Left lobe of liver (tissue), 2 donors: ENCODE measurements at regions not wholly inside any gene's neighbourhood (a gene's known extent, or its start where the extent isn't known, plus 50 kb on each side); places are given as distances from the start of the nearest gene placed in this dataset.

Source experiments
- ATAC-seq: fragments of 200-7000 bp; cut with Tn5 transposase; one replicate; pipeline ENCODE4 v1.9.1; 2020; ENCODE audit warnings: mild to moderate bottlenecking, moderate library complexity
- DNase-seq: peaks from one replicate; pipeline ENCODE4 v3.0.0-alpha.2; 2020; ENCODE audit warnings: low spot score
- donor health status: DM: no; HTN: no; CAD: no; lungs with moderate emphysema.
- donor health status: DM: no; HTN: yes; CAD: no.

DNA sequence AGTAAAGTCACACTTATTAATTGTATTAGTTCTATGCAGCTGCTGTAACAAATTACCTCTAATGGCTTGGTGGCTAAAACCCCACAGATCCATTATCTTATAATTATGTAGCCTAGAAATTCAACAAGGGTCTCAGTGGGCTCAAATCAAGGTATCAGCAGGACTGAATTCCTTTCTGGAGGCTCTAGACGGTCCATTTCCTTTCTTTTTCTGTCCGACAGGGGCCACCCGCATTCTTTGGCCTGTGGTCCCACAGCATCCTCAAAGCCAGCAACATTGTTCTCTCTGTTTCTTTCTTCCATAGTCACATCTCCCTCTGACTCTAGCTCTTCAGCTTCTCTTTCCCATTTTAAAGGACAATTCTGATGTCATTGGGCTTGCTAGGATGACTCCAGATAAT is 276.3 kb upstream of the ZNF717 start:
- DNase-seq, result no peak

DNA sequence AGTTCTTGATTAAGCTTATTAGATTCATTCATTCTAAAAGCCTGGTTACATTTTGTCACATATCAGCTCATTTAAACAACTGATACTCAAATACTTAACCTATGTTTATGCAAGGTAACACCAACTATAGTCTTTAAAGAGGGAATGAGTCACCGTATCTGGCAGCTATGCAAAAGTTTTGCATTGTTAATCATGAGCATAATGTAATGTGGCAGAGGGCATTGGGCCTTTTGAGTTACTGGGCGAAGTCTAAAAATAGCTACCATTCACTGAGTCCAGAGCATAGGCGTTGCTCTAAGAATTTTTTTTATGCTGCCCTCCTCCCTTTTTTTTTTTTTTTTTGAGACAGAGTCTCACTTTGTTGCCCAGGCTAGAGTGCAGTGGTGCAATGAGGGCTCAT is 277.7 kb upstream of the ZNF717 start:
- ATAC-seq (no peak), DNase-seq (no peak)

More for the DNA sequence above, 276.3 kb upstream of the ZNF717 start:
- no peak for ATAC-seq

DNA sequence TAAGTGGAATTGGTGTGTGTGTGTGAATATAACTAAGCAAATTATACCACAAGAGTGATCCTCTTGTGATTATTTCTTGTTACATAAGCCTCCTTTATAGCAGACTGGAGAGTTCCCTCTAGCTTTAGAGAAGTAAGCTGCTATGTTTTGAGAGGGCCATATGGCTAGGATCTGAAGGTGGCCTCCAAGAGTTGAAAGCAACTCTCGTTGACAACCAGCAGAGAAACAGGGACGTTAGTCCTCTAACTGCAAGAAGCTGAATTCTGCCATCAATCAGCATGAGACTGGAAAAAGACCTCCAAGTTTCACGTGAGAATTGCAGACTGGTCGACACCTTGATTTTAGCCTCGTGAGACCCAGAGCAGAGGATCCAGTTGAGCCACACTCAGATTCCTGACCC is 278.5 kb upstream of the ZNF717 start:
- DNase-seq (no peak), ATAC-seq (no peak)

DNA sequence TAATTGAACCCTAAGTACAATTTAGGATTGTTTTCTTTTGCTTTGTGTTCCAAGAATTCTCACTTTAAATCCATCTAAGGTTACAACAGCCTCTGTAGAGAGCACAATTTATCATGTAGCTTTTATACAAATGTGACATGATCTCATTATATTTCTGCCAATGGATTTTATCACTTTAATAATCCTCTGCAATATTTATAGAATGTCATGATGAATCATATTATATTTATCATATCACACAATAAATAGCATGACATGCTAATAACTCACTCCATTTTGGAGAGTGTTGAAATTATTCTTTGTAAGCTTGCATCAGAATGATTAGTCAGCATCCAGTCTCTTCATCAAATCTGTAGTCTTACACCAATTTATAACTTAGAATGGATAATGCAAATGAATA is 280.6 kb upstream of the ZNF717 start:
- ATAC-seq (no peak), DNase-seq (no peak)

DNA sequence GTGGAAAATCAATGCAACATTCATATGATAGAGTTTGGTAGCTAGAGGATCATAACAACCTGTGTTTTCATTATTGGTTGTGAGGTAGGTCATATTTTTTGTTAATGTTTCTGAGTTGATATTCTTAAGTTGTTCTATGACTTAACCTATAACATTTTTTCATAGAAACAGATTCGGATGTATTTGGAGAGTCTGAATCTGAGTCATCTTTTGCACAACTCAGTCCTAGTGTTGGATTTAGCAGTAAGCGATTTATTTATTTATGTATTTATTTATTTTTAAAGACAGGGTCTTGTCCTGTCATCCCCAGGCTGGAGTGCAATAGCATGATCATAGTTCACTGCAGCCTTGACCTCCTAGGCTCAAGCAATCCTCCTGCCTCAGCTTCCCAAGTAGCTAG is 292.8 kb upstream of the ZNF717 start:
- ATAC-seq (no peak), DNase-seq (no peak)

DNA sequence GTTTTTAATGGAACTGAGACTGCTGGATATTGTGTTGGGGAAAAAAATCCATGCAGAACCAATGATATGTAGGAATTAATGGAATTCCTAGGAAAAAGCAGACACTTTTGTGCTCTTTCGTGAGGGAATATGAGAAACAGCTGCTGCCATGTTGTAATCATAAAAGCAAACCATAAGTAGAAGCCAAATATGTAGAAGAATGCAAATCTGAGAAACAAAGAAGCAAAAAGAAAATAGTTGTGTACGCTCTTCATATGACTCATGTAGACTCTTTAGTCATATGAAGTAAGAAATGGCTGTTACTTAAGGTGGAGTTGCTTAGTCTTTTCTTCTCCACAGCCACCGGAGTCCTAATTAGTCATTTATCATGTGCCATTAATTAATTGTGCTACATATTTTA is 298.6 kb upstream of the ZNF717 start:
- DNase-seq, result no peak
- ATAC-seq, result no peak

DNA sequence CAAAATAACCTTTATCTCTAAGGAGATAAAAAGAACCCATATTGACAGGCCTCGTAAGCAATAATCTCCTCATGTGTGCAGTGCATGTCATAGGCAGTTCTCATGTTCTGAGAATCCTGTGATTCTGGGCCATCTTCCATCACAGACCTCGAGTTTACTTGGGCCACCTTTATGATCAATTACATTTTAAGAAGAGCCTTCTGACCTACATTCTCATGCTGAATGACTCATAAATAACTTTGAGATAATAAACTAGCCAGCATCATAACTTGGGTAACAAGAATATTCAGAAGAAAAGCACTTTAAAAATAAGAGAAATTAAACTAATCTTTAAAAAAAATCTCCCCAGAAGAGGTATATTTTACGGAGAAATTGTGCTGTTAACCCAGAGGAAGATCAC is 310.7 kb upstream of the ZNF717 start:
- ATAC-seq (no peak), DNase-seq (no peak)

DNA sequence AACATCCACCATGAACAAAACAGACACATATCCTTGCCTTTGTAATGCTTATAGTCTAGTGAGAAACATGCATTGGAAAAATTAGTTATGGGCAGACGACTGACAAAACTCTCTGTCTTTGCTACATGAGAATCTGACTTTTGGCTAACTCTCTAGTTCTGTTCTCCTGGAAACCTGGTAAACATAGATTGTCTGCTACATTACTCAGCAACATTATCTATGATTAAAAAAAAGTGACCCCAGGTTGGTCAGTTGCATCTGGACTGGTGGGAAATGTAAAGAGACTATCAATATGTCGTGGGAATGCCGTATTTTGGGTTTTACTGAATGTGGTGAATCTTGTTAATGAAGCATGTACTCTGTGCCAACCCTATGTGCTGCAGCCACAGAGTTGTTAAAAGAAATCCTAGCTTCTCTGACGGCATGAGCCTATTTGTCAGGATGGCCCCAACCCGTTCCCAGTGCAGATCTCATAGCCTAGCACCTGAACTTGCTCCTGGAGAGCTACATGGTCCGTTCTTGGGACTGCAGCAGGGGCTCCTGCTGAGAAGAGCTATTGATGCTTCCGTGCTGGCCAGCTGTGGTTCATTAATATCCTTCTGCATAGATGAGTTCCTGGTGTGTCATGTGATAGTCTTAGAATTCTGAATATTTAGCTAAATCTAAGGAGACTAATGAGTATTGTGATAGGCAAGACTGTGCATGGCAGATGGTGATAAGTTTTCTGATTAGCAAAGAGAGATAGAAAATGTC is 311.7 kb upstream of the ZNF717 start:
- no peak for DNase-seq
- ATAC-seq, result no peak

DNA sequence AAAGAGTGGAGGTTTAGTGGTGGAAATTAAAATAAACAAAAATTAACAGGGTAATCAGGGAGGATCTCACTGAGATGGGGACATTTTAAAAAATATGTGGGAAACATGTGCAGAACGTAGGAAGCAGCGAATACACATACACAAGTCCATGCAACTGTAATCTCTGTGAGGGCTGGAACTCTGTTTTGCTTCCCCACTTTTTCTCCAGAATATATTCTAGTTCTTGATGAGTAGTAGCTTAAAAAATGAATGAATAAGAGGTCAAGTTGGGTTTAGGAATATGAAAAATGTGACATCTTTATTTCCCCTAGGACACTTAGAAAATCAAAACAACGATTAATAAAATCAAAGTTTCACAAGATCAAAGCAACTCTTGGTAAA is 312.2 kb upstream of the ZNF717 start:
- ATAC-seq, result no peak
- DNase-seq, result no peak

DNA sequence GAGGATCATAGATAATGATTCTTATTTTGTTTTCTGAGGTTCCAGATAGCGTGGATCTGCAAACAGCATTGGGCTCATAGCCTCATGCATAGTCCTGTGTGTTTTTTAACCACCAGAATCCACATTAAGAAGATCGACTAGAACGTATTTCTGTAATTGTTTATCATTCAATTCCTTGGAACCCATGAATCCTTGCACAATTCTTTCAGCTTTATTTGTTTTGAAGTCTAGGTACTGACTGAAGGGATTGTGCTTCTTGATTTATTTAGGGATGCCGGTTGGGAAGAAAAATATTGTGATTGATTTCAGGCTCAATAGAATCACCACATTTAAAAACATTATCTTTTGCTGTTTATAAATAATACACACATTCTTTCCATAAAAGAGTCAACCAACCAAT is 314.6 kb upstream of the ZNF717 start:
- ATAC-seq (no peak), DNase-seq (no peak)

DNA sequence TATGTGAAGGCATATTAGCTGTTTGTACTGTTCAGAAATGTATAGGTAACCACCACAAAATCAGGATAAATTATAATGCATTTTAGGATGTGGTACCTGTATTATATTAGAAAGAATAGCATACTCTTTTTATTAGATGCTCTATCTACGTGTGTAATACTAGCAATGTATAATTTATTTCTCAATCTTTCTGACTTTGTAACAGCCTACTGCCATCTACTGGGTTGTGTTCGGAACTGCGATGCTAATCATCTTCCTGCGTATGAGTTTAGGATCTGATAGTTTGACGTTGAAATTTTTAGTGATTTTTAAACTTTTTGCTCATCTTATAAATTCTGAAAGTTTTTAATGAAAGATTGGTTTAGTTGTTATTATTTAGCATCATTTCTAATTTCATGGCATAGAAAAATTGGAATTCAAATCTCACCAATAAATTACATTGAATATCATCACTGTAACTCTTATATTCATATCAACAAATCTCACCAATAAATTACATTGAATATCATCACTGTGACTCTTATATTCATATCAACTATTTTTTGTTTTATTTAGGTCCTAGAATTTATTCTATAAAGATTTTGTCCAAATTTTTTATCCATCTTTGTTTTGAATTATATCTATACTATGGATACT is 322.7 kb upstream of the ZNF717 start:
- ATAC-seq, result peak; percentile 86
- no peak for DNase-seq

DNA sequence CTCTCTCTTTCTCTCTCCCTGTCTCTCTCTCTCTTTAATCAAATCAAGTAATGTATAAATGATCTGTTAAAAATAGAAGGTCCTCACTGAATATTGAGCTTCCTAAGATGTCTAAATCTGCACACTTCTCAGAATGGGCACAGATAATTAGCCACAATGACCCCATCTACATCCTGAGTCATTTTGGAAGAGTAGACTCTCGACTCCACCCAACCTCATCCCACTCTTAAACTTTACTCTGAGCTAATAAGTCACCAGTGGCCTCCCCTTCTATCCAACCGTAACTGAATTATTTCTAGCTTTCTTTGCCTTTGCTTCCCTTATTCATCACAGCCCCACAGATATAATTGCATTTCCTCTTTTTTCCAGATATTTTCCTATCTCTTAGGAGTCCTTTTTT is 326.5 kb upstream of the ZNF717 start:
- ATAC-seq (no peak), DNase-seq (no peak)

DNA sequence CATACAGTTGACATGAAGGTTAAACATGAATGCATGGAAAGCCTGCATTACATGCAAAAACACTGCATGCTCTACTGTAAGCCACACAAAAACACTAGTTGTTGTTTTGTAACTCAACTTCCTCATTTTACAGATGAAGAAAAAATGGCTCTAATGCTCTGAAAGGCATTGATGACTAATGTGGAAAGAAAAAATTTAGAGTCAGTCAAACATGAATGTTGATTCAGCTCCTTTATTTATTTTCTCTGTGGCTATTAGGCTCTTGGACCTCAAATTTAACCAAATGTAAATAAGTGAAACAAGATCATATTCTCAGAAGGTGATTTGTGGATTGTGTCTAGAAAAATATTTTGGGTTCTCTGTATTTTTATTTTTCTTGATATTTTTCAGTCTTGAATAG is 336.7 kb upstream of the ZNF717 start:
- ATAC-seq, result no peak
- no peak for DNase-seq

DNA sequence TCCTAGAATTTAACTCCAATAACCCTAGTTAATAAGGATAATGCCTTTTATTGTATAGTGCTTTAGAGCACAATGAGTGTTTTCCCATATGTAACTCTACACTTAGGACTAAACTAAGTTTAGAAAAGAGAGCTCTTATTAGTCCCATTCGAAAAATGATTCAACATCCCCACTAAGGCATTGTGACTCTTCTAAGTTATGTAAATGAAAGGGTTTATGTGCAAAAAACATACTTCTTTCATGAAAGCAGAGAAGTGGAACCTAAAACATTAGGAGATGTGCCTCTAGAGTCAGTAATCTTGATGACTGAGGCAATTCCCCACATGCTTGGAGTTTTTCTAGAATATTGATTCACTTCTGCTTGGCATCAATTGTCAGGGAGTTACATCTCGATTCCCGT is 344.1 kb upstream of the ZNF717 start:
- DNase-seq (no peak), ATAC-seq (no peak)

DNA sequence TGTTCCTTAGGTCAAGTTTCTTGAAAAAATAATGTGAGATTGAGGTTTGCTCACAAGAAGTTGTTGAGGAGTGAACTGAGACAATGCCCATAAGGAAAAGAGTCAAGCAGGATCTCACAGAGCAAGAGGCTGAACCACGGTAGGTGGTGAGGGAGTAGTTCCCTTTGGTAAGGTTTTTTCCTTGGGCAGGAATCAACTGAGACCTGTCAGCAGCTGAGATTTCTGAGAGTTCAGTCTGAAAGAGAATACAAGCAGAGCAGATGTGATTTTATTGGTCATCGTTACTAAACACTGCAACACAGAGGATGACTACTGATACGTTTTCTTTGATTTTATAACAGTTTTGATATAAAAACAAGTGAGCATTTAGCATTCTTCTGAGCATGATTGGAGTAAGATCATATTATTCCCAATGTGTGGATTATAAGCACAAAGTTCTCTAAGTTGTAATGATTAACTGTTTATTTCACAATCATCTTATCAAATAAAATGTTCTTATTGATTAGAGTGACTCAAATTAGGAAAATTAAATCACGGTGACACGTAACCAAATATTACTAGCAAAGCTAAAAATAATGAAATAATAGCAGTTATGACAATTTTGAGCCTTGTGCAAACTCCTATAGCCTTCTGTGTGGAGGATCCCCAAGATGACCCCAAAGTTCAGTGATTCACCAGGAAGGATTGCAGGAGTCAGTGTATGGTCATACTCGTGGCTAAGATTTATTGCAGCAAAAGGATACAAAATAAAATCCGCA is 346.2 kb upstream of the ZNF717 start:
- peak; percentile 85 for ATAC-seq
- DNase-seq, result no peak

DNA sequence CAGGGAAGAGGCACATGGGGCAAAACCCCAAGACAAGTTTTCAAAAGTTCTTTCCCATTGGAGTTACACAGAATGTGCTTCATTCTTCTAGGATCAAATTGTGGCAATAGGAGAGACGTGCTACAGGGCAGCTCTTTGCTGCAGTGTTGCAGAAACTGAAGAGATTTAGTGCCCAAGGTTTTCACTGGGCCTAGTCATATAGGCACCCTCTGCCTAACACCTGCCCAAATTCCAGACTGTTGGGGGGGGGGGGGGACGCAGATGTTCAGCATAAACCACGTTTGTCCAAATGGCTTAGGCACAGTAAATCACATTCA is 346.8 kb upstream of the ZNF717 start:
- ATAC-seq (peak; percentile 59), DNase-seq (no peak)

DNA sequence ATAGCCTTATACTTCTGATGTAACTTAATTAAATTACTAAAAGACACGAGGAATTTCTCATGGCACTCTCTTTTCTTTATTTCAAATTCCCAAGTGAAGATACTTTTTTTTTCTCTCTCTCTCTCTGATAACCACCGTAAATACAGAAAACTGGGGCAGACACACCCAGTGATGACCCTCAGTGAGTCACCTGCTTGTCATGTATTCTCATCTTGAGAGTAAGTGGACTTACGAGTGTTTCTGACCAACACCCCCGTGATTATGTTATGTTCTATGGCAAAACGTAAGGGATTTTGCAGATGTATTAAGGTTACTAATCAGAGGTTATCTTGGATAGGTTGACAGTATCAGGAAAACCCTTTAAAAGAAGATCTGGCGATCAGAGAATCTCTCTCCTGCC is 348.8 kb upstream of the ZNF717 start:
- no peak for DNase-seq
- ATAC-seq, result no peak

DNA sequence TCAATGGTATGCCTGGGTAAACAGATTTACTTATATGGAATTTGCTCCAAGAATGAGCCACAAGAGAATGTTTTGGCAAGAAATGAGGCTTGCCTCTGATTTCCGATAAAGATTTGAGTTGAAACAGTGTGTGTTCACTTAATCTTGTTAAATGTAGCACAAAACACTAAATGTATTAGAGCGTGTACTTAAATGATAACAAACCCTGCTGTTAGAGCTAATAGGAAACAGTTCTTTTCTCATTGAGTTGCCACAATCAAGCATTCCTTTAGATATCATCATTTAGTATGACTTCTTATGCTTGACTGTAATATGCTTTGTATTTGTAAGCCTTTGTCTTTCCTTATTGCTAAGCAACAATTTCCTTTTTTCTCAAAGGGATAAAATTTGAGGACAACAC is 353.6 kb upstream of the ZNF717 start:
- DNase-seq, result no peak

DNA sequence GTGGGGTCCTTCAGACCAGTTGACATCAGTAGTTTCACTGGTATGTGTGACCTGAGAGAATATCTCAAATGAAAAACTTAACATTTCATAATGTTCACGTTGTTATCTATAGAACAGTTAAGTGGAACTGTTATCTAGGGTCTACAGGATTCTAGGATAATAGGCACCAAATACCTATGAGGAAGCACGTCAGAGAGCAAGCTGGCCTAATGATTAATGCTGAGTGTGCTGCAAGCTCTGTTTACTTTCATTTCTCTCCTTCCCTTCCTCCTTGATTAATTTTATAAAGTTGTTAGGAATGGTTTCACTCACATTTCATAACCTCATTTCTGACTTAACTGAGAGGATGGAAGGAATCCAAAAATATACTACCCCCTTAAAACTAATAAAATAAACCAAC is 362.5 kb upstream of the ZNF717 start:
- ATAC-seq, result no peak
- no peak for DNase-seq

More for the DNA sequence above, 353.6 kb upstream of the ZNF717 start:
- ATAC-seq, result no peak

DNA sequence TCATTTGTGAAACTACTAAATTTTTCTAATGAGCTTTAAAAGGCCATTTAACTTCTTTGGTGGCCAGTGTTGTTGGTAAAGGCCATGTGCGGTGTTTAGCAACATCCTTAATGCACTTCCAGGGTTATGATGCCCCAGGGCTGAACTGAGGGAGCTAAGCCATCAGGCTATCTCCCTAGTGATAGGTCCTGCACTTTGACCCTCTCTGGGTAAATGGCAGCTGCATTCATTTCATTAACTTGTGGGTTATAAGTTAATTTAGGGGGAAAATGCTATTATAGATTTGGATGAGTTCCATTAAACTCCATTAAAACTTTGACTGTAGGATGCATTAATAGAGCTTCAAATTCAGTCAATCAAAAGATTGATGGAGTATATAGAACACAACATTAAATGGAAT is 366.7 kb upstream of the ZNF717 start:
- DNase-seq, result no peak

DNA sequence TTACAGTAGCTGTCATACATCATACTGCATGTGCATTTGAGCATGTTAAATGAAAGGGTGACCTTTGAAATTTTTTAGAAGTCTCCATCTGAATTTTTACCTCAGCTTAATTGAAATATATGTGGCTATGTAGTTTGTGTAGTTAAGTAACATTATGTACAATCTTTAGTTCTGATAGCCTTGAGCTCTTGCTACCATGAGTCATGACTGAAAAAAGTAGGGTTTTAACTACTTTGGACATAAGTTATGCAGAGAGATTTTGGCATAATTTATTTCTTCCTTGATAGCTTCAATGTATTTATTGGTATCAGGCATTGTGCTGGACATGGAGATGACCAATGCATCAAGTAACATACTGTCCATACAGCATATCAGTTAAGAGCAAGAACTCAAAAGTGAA is 376.5 kb upstream of the ZNF717 start:
- ATAC-seq, result no peak
- DNase-seq, result no peak

More for the DNA sequence above, 366.7 kb upstream of the ZNF717 start:
- no peak for ATAC-seq

DNA sequence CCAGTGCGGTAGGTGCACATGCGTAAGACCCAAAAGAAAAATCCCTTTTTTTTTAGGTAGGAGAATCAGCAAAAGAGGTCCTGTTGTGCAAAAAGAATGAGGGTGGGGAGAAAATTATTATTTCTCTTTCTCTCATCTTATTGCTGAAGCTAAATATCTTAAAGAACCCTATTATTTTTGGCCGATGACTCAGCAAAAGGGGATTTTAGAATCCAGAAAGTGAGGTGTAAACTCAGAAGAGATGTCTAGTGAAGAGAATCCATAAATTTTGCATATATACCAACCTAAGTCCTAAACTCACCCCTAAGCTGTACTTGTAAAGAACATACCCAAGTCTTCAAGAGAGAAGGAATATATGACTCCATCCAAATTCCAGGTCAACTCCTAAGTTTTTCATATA is 386.3 kb upstream of the ZNF717 start:
- ATAC-seq (no peak), DNase-seq (no peak)
